ENCODE measurements at regions not wholly inside any gene's neighbourhood (a gene's known extent, or its start where the extent isn't known, plus 50 kb on each side); places are given as distances from the start of the nearest gene placed in this dataset.

GRCh38 chr12:12016284-12017100 is 54.2 kb upstream of the BCL2L14 start:
- intact Hi-C loops (cut with micrococcal nuclease; ENCODE audit: unreplicated experiment), result no loop called here
- no peak overlapping the region for H3K4me3 ChIP-seq (ENCODE audit: low read depth in 2 of 2, low read length in 2 of 2)
- ATAC-seq, result no peak
- ChIA-PET POLR2A (no interaction called here), CTCF (no interaction called here)
- H3K27me3 ChIP-seq (ENCODE audit: control insufficient read depth, insufficient read depth, low read length), result no peaks in the 10 kb centered on the region
- H3K4me1 ChIP-seq (ENCODE audit: control insufficient read depth, insufficient read depth, low read length), result no peaks in the 10 kb centered on the region
- no TSS peak for BruUV-seq (replicated peaks)
- no peak for DNase-seq (ENCODE audit: low read depth, low spot score)
- TF ChIP-seq, protein P1, sequence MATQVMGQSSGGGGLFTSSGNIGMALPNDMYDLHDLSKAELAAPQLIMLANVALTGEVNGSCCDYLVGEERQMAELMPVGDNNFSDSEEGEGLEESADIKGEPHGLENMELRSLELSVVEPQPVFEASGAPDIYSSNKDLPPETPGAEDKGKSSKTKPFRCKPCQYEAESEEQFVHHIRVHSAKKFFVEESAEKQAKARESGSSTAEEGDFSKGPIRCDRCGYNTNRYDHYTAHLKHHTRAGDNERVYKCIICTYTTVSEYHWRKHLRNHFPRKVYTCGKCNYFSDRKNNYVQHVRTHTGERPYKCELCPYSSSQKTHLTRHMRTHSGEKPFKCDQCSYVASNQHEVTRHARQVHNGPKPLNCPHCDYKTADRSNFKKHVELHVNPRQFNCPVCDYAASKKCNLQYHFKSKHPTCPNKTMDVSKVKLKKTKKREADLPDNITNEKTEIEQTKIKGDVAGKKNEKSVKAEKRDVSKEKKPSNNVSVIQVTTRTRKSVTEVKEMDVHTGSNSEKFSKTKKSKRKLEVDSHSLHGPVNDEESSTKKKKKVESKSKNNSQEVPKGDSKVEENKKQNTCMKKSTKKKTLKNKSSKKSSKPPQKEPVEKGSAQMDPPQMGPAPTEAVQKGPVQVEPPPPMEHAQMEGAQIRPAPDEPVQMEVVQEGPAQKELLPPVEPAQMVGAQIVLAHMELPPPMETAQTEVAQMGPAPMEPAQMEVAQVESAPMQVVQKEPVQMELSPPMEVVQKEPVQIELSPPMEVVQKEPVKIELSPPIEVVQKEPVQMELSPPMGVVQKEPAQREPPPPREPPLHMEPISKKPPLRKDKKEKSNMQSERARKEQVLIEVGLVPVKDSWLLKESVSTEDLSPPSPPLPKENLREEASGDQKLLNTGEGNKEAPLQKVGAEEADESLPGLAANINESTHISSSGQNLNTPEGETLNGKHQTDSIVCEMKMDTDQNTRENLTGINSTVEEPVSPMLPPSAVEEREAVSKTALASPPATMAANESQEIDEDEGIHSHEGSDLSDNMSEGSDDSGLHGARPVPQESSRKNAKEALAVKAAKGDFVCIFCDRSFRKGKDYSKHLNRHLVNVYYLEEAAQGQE (IDR thresholded peaks at IDR 0.05; ENCODE audit: insufficient read depth in 1 of 2, low read depth in 2 of 2, low read length in 1 of 2), result no peak
- TF ChIP-seq SIN3A (IDR thresholded peaks at IDR 0.05; ENCODE audit: borderline replicate concordance, insufficient read depth, low read depth, low read length) (no peak), POLR2AphosphoS5 (IDR thresholded peaks at IDR 0.05; ENCODE audit: low read depth, low read length) (no peak), TCF7L2 (IDR thresholded peaks at IDR 0.05; ENCODE audit: low read depth, low read length) (no peak)
- TF ChIP-seq, protein P2, sequence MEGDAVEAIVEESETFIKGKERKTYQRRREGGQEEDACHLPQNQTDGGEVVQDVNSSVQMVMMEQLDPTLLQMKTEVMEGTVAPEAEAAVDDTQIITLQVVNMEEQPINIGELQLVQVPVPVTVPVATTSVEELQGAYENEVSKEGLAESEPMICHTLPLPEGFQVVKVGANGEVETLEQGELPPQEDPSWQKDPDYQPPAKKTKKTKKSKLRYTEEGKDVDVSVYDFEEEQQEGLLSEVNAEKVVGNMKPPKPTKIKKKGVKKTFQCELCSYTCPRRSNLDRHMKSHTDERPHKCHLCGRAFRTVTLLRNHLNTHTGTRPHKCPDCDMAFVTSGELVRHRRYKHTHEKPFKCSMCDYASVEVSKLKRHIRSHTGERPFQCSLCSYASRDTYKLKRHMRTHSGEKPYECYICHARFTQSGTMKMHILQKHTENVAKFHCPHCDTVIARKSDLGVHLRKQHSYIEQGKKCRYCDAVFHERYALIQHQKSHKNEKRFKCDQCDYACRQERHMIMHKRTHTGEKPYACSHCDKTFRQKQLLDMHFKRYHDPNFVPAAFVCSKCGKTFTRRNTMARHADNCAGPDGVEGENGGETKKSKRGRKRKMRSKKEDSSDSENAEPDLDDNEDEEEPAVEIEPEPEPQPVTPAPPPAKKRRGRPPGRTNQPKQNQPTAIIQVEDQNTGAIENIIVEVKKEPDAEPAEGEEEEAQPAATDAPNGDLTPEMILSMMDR (IDR thresholded peaks at IDR 0.05), result no peak
- no peaks in the 10 kb centered on the region for H3K36me3 ChIP-seq (ENCODE audit: control insufficient read depth, insufficient read depth, low read length)
- no peak overlapping the region for H3K27ac ChIP-seq (ENCODE audit: low read length)
- no peaks in the 10 kb centered on the region for H3K9me3 ChIP-seq (ENCODE audit: control insufficient read depth, insufficient read depth, low read depth, low read length)
- in situ Hi-C loops (cut with HindIII; ENCODE audit: low pct_unique_long_range_greater_than_20kb, low sequenced_read_pairs), result no loop called here

DNA sequence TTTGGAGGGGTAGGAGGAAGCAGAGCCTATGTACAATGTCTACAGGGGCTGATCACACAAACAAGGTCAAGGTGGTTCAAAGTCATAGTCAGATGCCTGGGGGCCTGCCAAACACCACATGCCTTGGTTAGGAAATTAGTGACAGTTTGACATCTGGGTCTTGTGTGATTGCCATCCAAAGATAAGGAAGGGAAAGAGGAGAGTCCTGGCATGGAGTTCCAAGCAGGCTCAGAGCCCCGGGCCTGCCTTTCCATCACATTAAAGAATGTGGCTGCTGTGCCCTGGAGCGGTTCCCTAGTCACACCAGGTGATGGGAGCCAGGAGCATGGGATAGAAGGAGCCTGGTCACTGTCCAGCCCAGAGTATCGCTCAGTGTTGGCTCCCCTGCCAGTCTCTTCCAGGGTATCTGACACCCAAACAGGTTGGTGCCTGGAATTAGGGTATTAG is 53.6 kb upstream of the BCL2L14 start:
- no peak for DNase-seq (ENCODE audit: low read depth, low spot score)
- CTCF ChIA-PET, result no interaction called here

GRCh38 chr12:12017798-12018197 is 52.9 kb upstream of the BCL2L14 start:
- no peak for ATAC-seq
- no peaks in the 10 kb centered on the region for H3K9me3 ChIP-seq (ENCODE audit: control insufficient read depth, insufficient read depth, low read depth, low read length)
- no peaks in the 10 kb centered on the region for H3K4me1 ChIP-seq (ENCODE audit: control insufficient read depth, insufficient read depth, low read length)
- in situ Hi-C loops (cut with HindIII; ENCODE audit: low pct_unique_long_range_greater_than_20kb, low sequenced_read_pairs) (no loop called here), intact Hi-C loops (cut with micrococcal nuclease; ENCODE audit: unreplicated experiment) (no loop called here)
- no peak overlapping the region for H3K27ac ChIP-seq (ENCODE audit: low read length)
- no TSS peak for BruUV-seq (replicated peaks)
- ChIA-PET CTCF (no interaction called here), POLR2A (no interaction called here)
- TF ChIP-seq TCF7L2 (IDR thresholded peaks at IDR 0.05; ENCODE audit: low read depth, low read length) (no peak), SIN3A (IDR thresholded peaks at IDR 0.05; ENCODE audit: borderline replicate concordance, insufficient read depth, low read depth, low read length) (no peak)
- TF ChIP-seq, protein P2 (IDR thresholded peaks at IDR 0.05), result peak; percentile 18; the same call in 1 of the 2 replicates
- TF ChIP-seq, protein P1 (IDR thresholded peaks at IDR 0.05; ENCODE audit: insufficient read depth in 1 of 2, low read depth in 2 of 2, low read length in 1 of 2), result no peak
- no peaks in the 10 kb centered on the region for H3K27me3 ChIP-seq (ENCODE audit: control insufficient read depth, insufficient read depth, low read length)
- no peak overlapping the region for H3K4me3 ChIP-seq (ENCODE audit: low read depth in 2 of 2, low read length in 2 of 2)
- no peak for DNase-seq (ENCODE audit: low read depth, low spot score)
- H3K36me3 ChIP-seq (ENCODE audit: control insufficient read depth, insufficient read depth, low read length), result no peaks in the 10 kb centered on the region

More for the DNA sequence above, 53.6 kb upstream of the BCL2L14 start:
- TF ChIP-seq SIN3A (IDR thresholded peaks at IDR 0.05; ENCODE audit: borderline replicate concordance, insufficient read depth, low read depth, low read length) (no peak), POLR2AphosphoS5 (IDR thresholded peaks at IDR 0.05; ENCODE audit: low read depth, low read length) (no peak)
- BruUV-seq (replicated peaks), result no TSS peak
- no peak for ATAC-seq
- intact Hi-C loops (cut with micrococcal nuclease; ENCODE audit: unreplicated experiment) (no loop called here), in situ Hi-C loops (cut with HindIII; ENCODE audit: low pct_unique_long_range_greater_than_20kb, low sequenced_read_pairs) (no loop called here)
- no peaks in the 10 kb centered on the region for H3K4me1 ChIP-seq (ENCODE audit: control insufficient read depth, insufficient read depth, low read length)
- POLR2A ChIA-PET, result no interaction called here
- no peaks in the 10 kb centered on the region for H3K27me3 ChIP-seq (ENCODE audit: control insufficient read depth, insufficient read depth, low read length)
- no peaks in the 10 kb centered on the region for H3K9me3 ChIP-seq (ENCODE audit: control insufficient read depth, insufficient read depth, low read depth, low read length)
- no peak overlapping the region for H3K4me3 ChIP-seq (ENCODE audit: low read depth in 2 of 2, low read length in 2 of 2)
- H3K36me3 ChIP-seq (ENCODE audit: control insufficient read depth, insufficient read depth, low read length), result no peaks in the 10 kb centered on the region
- no peak overlapping the region for H3K27ac ChIP-seq (ENCODE audit: low read length)

All from Panc1 (cell line).